Lung (tissue), 11 donors: ENCODE measurements at regions not wholly inside any gene's neighbourhood (a gene's known extent, or its start where the extent isn't known, plus 50 kb on each side); places are given as distances from the start of the nearest gene placed in this dataset.

Experiments
- ATAC-seq: fragments of 200-7000 bp; cut with Tn5 transposase; one replicate; pipeline ENCODE4 v1.9.1; 2020; ENCODE audit warnings: moderate number of reproducible peaks; ENCODE audit not compliant: insufficient read depth, low FRiP score
- DNase-seq, 3 donors: peaks; one replicate each; pipeline ENCODE4 v3.0.0-alpha.2; 2013 to 2017
- H3K27ac ChIP-seq, 2 donors: one replicate each; pipeline ENCODE4 v1.5.1; 2013; ENCODE audit warnings: mild to moderate bottlenecking in 2 of 2, moderate library complexity in 2 of 2, control low read depth in 1 of 2, inconsistent platforms in 1 of 2, low read depth in 1 of 2, low read length in 1 of 2
- H3K27me3 ChIP-seq, 3 donors: one replicate each; pipeline ENCODE4 v1.5.1; 2013; ENCODE audit warnings: low read length in 2 of 3; ENCODE audit not compliant: control insufficient read depth in 3 of 3, insufficient read depth in 3 of 3
- H3K36me3 ChIP-seq, 4 donors: one replicate each; pipeline ENCODE4 v1.5.1; 2013; ENCODE audit warnings: low read length in 4 of 4, mild to moderate bottlenecking in 1 of 4, moderate library complexity in 1 of 4; ENCODE audit not compliant: control insufficient read depth in 4 of 4, insufficient read depth in 4 of 4
- H3K4me1 ChIP-seq, 5 donors: one replicate each; pipeline ENCODE4 v1.5.1; 2013; ENCODE audit warnings: low read length in 5 of 5, mild to moderate bottlenecking in 2 of 5, moderate library complexity in 1 of 5; ENCODE audit not compliant: control insufficient read depth in 5 of 5, insufficient read depth in 5 of 5
- H3K4me3 ChIP-seq: one replicate; pipeline ENCODE4 v1.5.1; 2013; ENCODE audit warnings: mild to moderate bottlenecking, control low read depth, moderate library complexity
- H3K9ac ChIP-seq, 2 donors: one replicate each; pipeline ENCODE4 v1.5.1; 2013; ENCODE audit warnings: low read length in 2 of 2, control low read depth in 1 of 2; ENCODE audit not compliant: insufficient read depth in 1 of 2
- H3K9me3 ChIP-seq, 4 donors: one replicate each; pipeline ENCODE4 v1.5.1; 2013; ENCODE audit warnings: low read length in 3 of 4, mild to moderate bottlenecking in 1 of 4, moderate library complexity in 1 of 4; ENCODE audit not compliant: control insufficient read depth in 4 of 4, insufficient read depth in 3 of 4
- WGBS, 2 donors: extraction: QIAGEN DNeasy Blood & Tissue Kit; methylation state at CpG; one replicate each; pipeline ENCODE4 v1.1.7; 2013; 5-methylcytosine and 5-hydroxymethylcytosine counted together
- TF ChIP-seq, protein P1 (sequence below): IDR thresholded peaks from 2 replicates; pipeline ENCODE4 v1.5.1; 2012; ENCODE audit warnings: mild to moderate bottlenecking; ENCODE audit errors: control extremely low read depth, extremely low read depth
- donor health status: control.
- donor health status: control.
- donor health status: Bipolar disorder and iron deficiency.
- donor health status: healthy.
- donor health status: DM: yes; HTN: yes; CAD: no.

- Histone ChIP-seq H3K27ac (no peak overlapping the region), H3K9me3 (no peaks in the 10 kb centered on the region), H3K27me3 (no peaks in the 10 kb centered on the region), H3K4me1 (peaks cover 0 to 13% (median 0%) of the 10 kb centered on the region in 5 donors), H3K36me3 (no peaks in the 10 kb centered on the region), H3K9ac (no peak overlapping the region), H3K4me3 (no peak overlapping the region)
- DNase-seq (no peak), ATAC-seq (no peak)
- TF ChIP-seq, protein P1, sequence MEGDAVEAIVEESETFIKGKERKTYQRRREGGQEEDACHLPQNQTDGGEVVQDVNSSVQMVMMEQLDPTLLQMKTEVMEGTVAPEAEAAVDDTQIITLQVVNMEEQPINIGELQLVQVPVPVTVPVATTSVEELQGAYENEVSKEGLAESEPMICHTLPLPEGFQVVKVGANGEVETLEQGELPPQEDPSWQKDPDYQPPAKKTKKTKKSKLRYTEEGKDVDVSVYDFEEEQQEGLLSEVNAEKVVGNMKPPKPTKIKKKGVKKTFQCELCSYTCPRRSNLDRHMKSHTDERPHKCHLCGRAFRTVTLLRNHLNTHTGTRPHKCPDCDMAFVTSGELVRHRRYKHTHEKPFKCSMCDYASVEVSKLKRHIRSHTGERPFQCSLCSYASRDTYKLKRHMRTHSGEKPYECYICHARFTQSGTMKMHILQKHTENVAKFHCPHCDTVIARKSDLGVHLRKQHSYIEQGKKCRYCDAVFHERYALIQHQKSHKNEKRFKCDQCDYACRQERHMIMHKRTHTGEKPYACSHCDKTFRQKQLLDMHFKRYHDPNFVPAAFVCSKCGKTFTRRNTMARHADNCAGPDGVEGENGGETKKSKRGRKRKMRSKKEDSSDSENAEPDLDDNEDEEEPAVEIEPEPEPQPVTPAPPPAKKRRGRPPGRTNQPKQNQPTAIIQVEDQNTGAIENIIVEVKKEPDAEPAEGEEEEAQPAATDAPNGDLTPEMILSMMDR = no peak
- 93 to 97% methylated on average over 7 of the region's 7 CpGs for WGBS, 2 donors
Measured at GRCh38 chr3:24682141-24682547, 187.5 kb upstream of the THRB start.

GRCh38 chr3:24683090-24683489 lies 188.4 kb upstream of the THRB start:
- Histone ChIP-seq H3K9me3 (no peaks in the 10 kb centered on the region), H3K9ac (no peak overlapping the region), H3K4me1 (peaks cover 0 to 13% (median 3%) of the 10 kb centered on the region in 5 donors), H3K27me3 (no peaks in the 10 kb centered on the region), H3K27ac (no peak overlapping the region), H3K36me3 (no peaks in the 10 kb centered on the region), H3K4me3 (no peak overlapping the region)
- 85 to 90% methylated on average over 5 of the region's 5 CpGs for WGBS, 2 donors
- no peak for ATAC-seq
- no peak for DNase-seq
- TF ChIP-seq, protein P1 = no peak

DNA sequence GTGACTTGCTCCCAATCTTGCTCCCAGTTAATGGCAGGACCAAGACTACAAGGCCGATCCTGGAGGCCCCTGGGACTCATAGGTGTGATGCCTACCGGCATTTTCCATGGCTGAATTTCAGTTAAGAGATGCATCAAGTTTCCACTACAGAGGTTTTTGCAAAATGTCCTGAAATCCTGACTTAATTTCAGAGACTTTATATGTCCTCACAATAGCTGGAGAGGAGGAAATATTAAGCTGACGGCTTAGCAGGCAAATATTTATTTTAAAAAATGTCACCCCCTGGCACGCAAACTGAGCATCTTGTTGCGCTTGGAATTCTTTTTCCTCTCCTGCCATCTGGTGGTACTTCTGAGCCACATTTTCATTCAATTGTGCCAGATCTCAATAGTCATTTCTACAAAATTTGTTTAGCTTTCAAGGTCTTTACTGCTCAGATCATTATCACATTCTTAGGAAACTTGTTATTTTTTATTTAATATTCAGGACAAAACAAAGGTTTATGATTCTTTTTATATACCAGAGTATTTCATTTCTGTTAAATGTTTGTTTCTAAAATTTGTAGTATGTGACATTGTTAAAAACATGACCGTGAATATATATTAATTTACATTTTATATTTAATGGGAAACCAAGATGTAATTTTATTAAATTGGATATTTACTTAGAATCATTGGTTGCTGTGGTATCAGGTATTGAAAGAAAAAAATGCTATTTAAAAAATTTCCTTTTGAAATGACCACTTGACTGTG lies 189.2 kb upstream of the THRB start:
- DNase-seq = peak; percentile 49 to 92 (median 87)

More for the DNA sequence above, 189.2 kb upstream of the THRB start:
- 33 to 44% methylated on average over 6 of the region's 6 CpGs for WGBS, 2 donors
- TF ChIP-seq, protein P1 = peak; percentile 61
- Histone ChIP-seq H3K4me3 (no peak overlapping the region), H3K27me3 (no peaks in the 10 kb centered on the region), H3K9me3 (no peaks in the 10 kb centered on the region), H3K4me1 (peaks cover 0 to 12% (median 3%) of the 10 kb centered on the region in 5 donors), H3K9ac (no peak overlapping the region), H3K27ac (no peak overlapping the region), H3K36me3 (no peaks in the 10 kb centered on the region)
- ATAC-seq = no peak
